Liver (tissue), 7 donors: ENCODE measurements at regions not wholly inside any gene's neighbourhood (a gene's known extent, or its start where the extent isn't known, plus 50 kb on each side); places are given as distances from the start of the nearest gene placed in this dataset.
"Not testable (repeated sequence)": the region's sequence is repeated elsewhere in the genome, so short reads cannot be mapped to it uniquely, and the experiment has no call there.

Experiments
- DNase-seq: peaks from one replicate; pipeline ENCODE4 v3.0.0-alpha.2; 2017; ENCODE audit warnings: low spot score
- H3K27ac ChIP-seq, 2 donors: one replicate each; pipeline ENCODE4 v1.7.0; 2013; ENCODE audit warnings: inconsistent platforms in 2 of 2, low read length in 2 of 2, control low read depth in 1 of 2, low read depth in 1 of 2, mild to moderate bottlenecking in 1 of 2
- H3K27me3 ChIP-seq, 4 donors: one replicate each; pipeline versions ENCODE4 v1.6.1 to v1.7.0; 2013; ENCODE audit warnings: low read length in 3 of 4, inconsistent platforms in 1 of 4, mild to moderate bottlenecking in 1 of 4, moderate library complexity in 1 of 4; ENCODE audit not compliant: control insufficient read depth in 4 of 4, insufficient read depth in 4 of 4
- H3K36me3 ChIP-seq, 4 donors: one replicate each; pipeline versions ENCODE4 v1.6.1 to v1.7.0; 2013; ENCODE audit warnings: low read length in 3 of 4, mild to moderate bottlenecking in 3 of 4, low read depth in 1 of 4, moderate library complexity in 1 of 4; ENCODE audit not compliant: control insufficient read depth in 4 of 4, insufficient read depth in 3 of 4
- H3K4me1 ChIP-seq, 4 donors: one replicate each; pipeline versions ENCODE4 v1.6.1 to v1.7.0; 2013; ENCODE audit warnings: low read length in 3 of 4, mild to moderate bottlenecking in 3 of 4, moderate library complexity in 1 of 4; ENCODE audit not compliant: control insufficient read depth in 4 of 4, insufficient read depth in 4 of 4
- H3K4me3 ChIP-seq, 3 donors: one replicate each; pipeline versions ENCODE4 v1.6.1 to v1.7.0; 2013; ENCODE audit warnings: low read length in 3 of 3, control low read depth in 1 of 3, low read depth in 1 of 3, mild to moderate bottlenecking in 1 of 3
- H3K9ac ChIP-seq, 2 donors: one replicate each; pipeline ENCODE4 v1.7.0; 2013; ENCODE audit warnings: low read length in 2 of 2, mild to moderate bottlenecking in 2 of 2, moderate library complexity in 2 of 2, control low read depth in 1 of 2, low read depth in 1 of 2
- H3K9me3 ChIP-seq, 4 donors: one replicate each; pipeline versions ENCODE4 v1.6.1 to v1.7.0; 2013; ENCODE audit warnings: low read length in 3 of 4; ENCODE audit not compliant: control insufficient read depth in 4 of 4
- FOXA2 ChIP-seq: IDR thresholded peaks from 2 replicates; pipeline ENCODE4 v1.6.1; 2016; ENCODE audit warnings: antibody characterized with exemption
- HNF4A ChIP-seq, 2 donors: conservative IDR thresholded peaks; 2 replicates each; pipeline ENCODE4 v1.6.1; 2016; ENCODE audit warnings: antibody characterized with exemption in 2 of 2, mild to moderate bottlenecking in 2 of 2
- JUND ChIP-seq, 2 donors: IDR thresholded peaks; 2 replicates each; pipeline ENCODE4 v1.6.1; 2016; ENCODE audit warnings: antibody characterized with exemption in 2 of 2
- RXRA ChIP-seq, 2 donors: IDR thresholded peaks; 2 replicates each; pipeline ENCODE4 v1.6.1; 2017 to 2018; ENCODE audit warnings: antibody characterized with exemption in 2 of 2, mild to moderate bottlenecking in 1 of 2
- TAF1 ChIP-seq: conservative IDR thresholded peaks from 2 replicates; pipeline ENCODE4 v1.6.1; 2016; ENCODE audit warnings: antibody characterized with exemption, mild to moderate bottlenecking
- WGBS: extraction: QIAGEN DNeasy Blood & Tissue Kit; methylation state at CpG from one replicate; pipeline ENCODE4 v1.1.7; 2013; 5-methylcytosine and 5-hydroxymethylcytosine counted together
- TF ChIP-seq, protein P1 (sequence below): IDR thresholded peaks from 2 replicates; pipeline ENCODE4 v1.6.1; 2016; ENCODE audit warnings: antibody characterized with exemption, mild to moderate bottlenecking
- TF ChIP-seq, protein P2 (sequence below): IDR thresholded peaks from 2 replicates; pipeline ENCODE4 v1.6.1; 2016; ENCODE audit warnings: antibody characterized with exemption
- donor health status: healthy.
- donor health status: healthy.
- donor health status: healthy.
- donor health status: healthy.

DNA sequence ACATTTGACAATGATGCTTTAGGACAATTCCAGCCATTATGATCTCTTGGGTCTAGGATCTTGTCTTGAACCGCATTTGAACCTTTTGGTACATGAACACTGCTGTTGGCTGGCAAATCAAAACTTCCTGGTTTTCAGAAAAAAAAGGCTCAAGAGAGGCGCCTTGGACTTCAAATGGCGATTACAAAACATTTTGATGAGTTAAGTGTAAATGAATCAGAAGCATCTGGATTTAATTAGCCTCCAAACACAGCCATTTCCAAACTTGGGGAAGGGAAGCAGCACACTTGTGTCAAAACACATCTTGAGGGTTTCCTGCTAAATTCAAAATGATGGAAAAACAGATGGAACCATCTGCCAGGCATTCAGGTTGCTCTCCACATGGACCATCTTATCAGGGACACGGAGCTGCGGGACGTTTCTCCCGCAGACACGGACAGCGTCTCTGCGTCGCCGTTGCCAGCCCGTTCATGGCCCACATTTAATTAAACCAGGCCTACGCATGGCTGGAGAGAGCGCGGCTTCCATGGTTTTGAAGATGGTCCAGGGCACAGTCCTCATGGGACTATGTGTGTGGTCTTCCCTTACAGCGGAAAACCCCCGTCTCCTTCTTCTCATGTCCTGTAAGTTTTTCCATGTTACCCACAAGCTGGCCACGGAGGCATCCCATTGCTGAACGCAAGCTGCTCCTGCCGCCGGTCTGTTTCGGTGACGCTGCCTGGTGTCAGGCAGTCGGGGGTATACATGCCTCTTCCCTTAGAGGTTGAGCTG, 55.8 kb upstream of the PTCH1 start:
- H3K27ac ChIP-seq = no peak overlapping the region
- no peaks in the 10 kb centered on the region for H3K4me1 ChIP-seq
- H3K27me3 ChIP-seq = peaks cover 0 to 7% (median 0%) of the 10 kb centered on the region in 4 donors
- no peak for TF ChIP-seq RXRA (IDR thresholded peaks at IDR 0.05)
- TF ChIP-seq, protein P1, sequence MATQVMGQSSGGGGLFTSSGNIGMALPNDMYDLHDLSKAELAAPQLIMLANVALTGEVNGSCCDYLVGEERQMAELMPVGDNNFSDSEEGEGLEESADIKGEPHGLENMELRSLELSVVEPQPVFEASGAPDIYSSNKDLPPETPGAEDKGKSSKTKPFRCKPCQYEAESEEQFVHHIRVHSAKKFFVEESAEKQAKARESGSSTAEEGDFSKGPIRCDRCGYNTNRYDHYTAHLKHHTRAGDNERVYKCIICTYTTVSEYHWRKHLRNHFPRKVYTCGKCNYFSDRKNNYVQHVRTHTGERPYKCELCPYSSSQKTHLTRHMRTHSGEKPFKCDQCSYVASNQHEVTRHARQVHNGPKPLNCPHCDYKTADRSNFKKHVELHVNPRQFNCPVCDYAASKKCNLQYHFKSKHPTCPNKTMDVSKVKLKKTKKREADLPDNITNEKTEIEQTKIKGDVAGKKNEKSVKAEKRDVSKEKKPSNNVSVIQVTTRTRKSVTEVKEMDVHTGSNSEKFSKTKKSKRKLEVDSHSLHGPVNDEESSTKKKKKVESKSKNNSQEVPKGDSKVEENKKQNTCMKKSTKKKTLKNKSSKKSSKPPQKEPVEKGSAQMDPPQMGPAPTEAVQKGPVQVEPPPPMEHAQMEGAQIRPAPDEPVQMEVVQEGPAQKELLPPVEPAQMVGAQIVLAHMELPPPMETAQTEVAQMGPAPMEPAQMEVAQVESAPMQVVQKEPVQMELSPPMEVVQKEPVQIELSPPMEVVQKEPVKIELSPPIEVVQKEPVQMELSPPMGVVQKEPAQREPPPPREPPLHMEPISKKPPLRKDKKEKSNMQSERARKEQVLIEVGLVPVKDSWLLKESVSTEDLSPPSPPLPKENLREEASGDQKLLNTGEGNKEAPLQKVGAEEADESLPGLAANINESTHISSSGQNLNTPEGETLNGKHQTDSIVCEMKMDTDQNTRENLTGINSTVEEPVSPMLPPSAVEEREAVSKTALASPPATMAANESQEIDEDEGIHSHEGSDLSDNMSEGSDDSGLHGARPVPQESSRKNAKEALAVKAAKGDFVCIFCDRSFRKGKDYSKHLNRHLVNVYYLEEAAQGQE = no peak
- no peak for TF ChIP-seq HNF4A (conservative IDR thresholded peaks at IDR 0.05)
- TF ChIP-seq, protein P2, sequence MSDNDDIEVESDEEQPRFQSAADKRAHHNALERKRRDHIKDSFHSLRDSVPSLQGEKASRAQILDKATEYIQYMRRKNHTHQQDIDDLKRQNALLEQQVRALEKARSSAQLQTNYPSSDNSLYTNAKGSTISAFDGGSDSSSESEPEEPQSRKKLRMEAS = no peak
- no peak for TF ChIP-seq TAF1
- no peaks in the 10 kb centered on the region for H3K36me3 ChIP-seq
- H3K4me3 ChIP-seq = no peak overlapping the region
- no peak for DNase-seq
- H3K9me3 ChIP-seq = no peaks in the 10 kb centered on the region
- no peak overlapping the region for H3K9ac ChIP-seq
- WGBS = 86% methylated on average over 25 of the region's 25 CpGs

DNA sequence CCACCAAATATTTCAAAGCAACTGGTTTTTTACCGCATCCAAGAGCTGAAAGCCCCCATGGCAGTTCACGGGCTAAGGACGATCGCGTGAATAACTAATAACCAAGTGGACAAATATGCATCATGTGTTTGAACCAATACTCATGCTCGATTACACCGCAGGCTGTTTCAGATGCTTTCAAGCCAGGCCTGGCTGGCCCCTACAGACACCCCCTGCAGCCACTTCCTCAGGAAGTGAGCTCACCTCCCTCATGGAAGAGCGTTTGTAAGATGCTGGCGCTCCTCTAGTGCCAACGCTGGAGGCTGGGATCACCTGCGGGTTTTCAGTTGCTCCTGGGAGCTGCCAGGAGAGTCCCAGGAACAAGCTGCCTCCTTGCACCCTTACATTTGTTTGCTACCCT, 53.9 kb upstream of the PTCH1 start:
- H3K9ac ChIP-seq = no peak overlapping the region
- WGBS = 71% methylated on average over 11 of the region's 11 CpGs
- no peaks in the 10 kb centered on the region for H3K36me3 ChIP-seq
- DNase-seq = no peak
- H3K27me3 ChIP-seq = peaks cover 0 to 5% (median 0%) of the 10 kb centered on the region in 4 donors
- H3K4me3 ChIP-seq = no peak overlapping the region
- TF ChIP-seq HNF4A (conservative IDR thresholded peaks at IDR 0.05) (no peak), RXRA (IDR thresholded peaks at IDR 0.05) (no peak), JUND (IDR thresholded peaks at IDR 0.05) (no peak)
- TF ChIP-seq, protein P2 = no peak
- H3K4me1 ChIP-seq = no peaks in the 10 kb centered on the region
- no peak overlapping the region for H3K27ac ChIP-seq
- H3K9me3 ChIP-seq = no peaks in the 10 kb centered on the region

DNA sequence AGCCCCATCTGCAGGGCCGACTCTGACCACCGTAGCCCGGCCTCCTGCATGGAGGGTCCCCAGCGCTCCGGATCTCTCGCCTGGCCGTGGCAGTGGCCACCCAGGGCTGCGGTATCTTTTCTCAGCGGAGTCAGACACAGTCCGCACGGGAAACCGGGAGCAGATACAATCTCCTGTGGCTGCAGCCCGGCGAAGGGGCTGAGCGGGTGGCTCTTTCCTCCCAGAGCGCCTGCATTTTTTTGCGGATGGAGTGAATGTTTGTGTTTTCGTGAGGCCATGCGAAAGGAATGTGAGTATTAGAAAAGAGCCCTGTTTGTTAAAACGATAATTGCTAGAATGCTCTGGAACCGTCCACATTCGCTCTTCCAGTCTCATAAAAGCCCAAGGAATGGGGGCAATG, 53.4 kb upstream of the PTCH1 start:
- no peak for DNase-seq
- peak overlapping the region in 1 of 3 donors; percentile 6 for H3K4me3 ChIP-seq

DNA sequence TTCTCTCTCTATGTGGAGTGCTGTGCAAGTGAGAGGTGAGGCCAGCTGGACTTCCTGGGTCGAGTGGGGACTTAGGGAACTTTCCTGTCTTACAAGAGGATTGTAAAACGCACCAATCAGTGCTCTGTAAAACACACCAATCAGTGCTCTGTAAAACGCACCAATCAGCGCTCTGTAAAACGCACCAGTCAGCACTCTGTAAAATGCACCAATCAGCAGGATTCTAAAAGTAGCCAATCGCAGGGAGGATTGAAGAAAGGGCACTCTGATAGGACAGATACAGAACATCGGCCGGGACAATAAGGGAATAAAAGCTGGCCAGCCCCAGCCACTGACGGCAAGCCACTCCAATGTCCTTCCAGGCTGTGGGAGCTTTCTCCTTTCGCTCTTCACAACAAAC, 52.0 kb upstream of the PTCH1 start:
- H3K4me1 ChIP-seq, H3K9ac ChIP-seq, H3K4me3 ChIP-seq, H3K27ac ChIP-seq, H3K27me3 ChIP-seq, DNase-seq, H3K36me3 ChIP-seq, H3K9me3 ChIP-seq: not testable (repeated sequence)
- 94% methylated on average over 10 of the region's 10 CpGs for WGBS

More for the DNA sequence above, 53.4 kb upstream of the PTCH1 start:
- H3K9ac ChIP-seq = no peak overlapping the region
- no peaks in the 10 kb centered on the region for H3K4me1 ChIP-seq
- H3K27me3 ChIP-seq = peaks cover 0 to 3% (median 0%) of the 10 kb centered on the region in 4 donors
- H3K9me3 ChIP-seq = no peaks in the 10 kb centered on the region
- 43% methylated on average over 22 of the region's 22 CpGs for WGBS
- no peak for TF ChIP-seq FOXA2
- no peaks in the 10 kb centered on the region for H3K36me3 ChIP-seq
- no peak overlapping the region for H3K27ac ChIP-seq
